HG02884 (cell line): ENCODE measurements at regions not wholly inside any gene's neighbourhood (a gene's known extent, or its start where the extent isn't known, plus 50 kb on each side); places are given as distances from the start of the nearest gene placed in this dataset.
"Not testable (repeated sequence)": the region's sequence is repeated elsewhere in the genome, so short reads cannot be mapped to it uniquely, and the experiment has no call there.

Experiments used
- ATAC-seq: cut with Tn5 transposase; IDR thresholded peaks from one replicate; pipeline ENCODE4 v1.9.1; 2021; ENCODE audit warnings: mild to moderate bottlenecking, moderate library complexity; ENCODE audit not compliant: unreplicated experiment

GRCh38 chr7:23887660-23888059 lies 177.6 kb downstream of the STK31 start:
- no peak for ATAC-seq

GRCh38 chr7:23888958-23889357 lies 178.9 kb downstream of the STK31 start:
- no peak for ATAC-seq

GRCh38 chr7:23889566-23889965 lies 179.5 kb downstream of the STK31 start:
- ATAC-seq = no peak

GRCh38 chr7:23892019-23892418 lies 182.0 kb downstream of the STK31 start:
- ATAC-seq = no peak

GRCh38 chr7:23893176-23893941 lies 183.3 kb downstream of the STK31 start:
- ATAC-seq = no peak

GRCh38 chr7:23893942-23894891 lies 184.2 kb downstream of the STK31 start:
- no peak for ATAC-seq

- no peak for ATAC-seq
Observed at GRCh38 chr7:23894892-23895569, 185.0 kb downstream of the STK31 start.

- no peak for ATAC-seq
Observed at GRCh38 chr7:23895666-23896096, 185.7 kb downstream of the STK31 start.

GRCh38 chr7:23898619-23899018 lies 188.6 kb downstream of the STK31 start:
- ATAC-seq = no peak

GRCh38 chr7:23904901-23905300 lies 194.9 kb downstream of the STK31 start:
- ATAC-seq = not testable (repeated sequence)

GRCh38 chr7:23907012-23907411 lies 197.0 kb downstream of the STK31 start:
- no peak for ATAC-seq

- ATAC-seq = no peak
Observed at GRCh38 chr7:23909426-23909825, 199.4 kb downstream of the STK31 start.

- ATAC-seq = no peak
Observed at GRCh38 chr7:23912065-23912464, 202.0 kb downstream of the STK31 start.

GRCh38 chr7:23913016-23913415 lies 203.0 kb downstream of the STK31 start:
- no peak for ATAC-seq

GRCh38 chr7:23915236-23915635 lies 205.2 kb downstream of the STK31 start:
- no peak for ATAC-seq

- no peak for ATAC-seq
Observed at GRCh38 chr7:23918286-23918685, 208.3 kb downstream of the STK31 start.

GRCh38 chr7:23918856-23919255 lies 208.8 kb downstream of the STK31 start:
- no peak for ATAC-seq

GRCh38 chr7:23925088-23925487 lies 215.1 kb downstream of the STK31 start:
- ATAC-seq = no peak

GRCh38 chr7:23927709-23928417 lies 217.8 kb downstream of the STK31 start:
- no peak for ATAC-seq

GRCh38 chr7:23928418-23928775 lies 218.4 kb downstream of the STK31 start:
- no peak for ATAC-seq

GRCh38 chr7:23930312-23930711 lies 220.3 kb downstream of the STK31 start:
- no peak for ATAC-seq
